Stimulated activated CD4-positive, alpha-beta T cell treated with anti-CD3 and anti-CD28 coated beads, TNF-alpha, amount 100 ng/mL, for 48 hours (primary cell): ENCODE measurements at regions not wholly inside any gene's neighbourhood (a gene's known extent, or its start where the extent isn't known, plus 50 kb on each side); places are given as distances from the start of the nearest gene placed in this dataset.

ENCODE experiments used
- DNase-seq, 3 donors: peaks; one replicate each; pipeline ENCODE4 v3.0.0-alpha.2; 2020; ENCODE audit warnings: low read depth in 3 of 3

DNA sequence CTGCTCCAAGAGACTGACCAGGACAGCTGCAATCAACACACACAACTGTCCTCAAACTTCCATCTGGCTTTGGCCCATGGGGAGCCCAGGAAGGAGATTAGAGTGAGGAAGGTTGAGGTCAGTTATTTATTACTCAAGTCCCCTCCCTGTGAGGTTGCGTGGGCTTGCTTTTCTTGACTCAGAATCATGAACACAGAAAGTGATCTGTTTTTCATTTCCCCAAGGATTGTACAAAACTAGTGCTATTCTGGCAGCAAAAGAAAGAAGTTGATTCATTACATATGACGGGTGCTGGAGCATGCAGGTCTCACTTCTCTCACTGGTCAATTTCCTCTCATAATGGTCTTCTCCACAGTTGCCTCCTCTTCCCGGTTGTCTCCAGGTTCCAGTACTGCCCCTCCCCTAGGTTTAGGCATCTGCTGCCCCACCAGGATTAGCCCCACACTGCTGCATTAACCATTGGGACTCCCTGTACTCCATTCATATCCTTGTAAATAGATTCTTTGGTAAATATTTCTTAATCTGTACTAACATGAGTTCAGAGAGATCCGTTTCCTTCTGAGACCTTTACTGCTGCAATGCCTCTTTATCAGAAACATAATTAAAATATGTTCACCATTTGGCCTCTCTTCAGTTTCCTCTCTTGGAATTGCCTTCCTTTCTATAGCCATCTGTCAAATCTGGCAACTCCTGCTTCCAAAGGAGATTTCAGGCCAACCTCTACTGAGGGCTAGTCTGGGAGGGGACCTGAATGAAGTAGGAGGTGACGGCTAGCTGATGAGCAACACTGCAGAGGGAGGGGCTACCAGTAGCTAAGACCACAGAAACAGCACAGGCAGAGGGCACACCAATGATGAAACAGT lies 888.8 kb downstream of the QKI start:
- DNase-seq, result no peak

DNA sequence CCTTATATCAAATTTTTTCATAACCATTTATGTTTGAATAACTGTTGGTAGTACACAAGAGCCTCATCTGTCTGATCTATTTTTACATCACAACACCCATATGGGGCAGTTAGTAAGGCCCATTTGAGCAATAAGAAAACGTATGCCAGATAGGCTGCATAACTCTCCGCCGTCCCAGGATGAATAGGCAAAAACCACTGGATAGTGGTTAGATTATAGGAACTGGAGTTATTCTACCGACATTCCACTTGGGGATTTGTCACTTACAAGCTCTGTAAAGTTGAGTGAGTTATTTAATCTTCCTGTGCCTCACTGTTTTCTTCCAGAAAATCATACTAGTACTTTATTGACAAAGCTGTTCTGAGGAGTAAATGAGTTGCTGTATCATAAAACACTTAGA lies 881.9 kb downstream of the QKI start:
- no peak for DNase-seq

DNA sequence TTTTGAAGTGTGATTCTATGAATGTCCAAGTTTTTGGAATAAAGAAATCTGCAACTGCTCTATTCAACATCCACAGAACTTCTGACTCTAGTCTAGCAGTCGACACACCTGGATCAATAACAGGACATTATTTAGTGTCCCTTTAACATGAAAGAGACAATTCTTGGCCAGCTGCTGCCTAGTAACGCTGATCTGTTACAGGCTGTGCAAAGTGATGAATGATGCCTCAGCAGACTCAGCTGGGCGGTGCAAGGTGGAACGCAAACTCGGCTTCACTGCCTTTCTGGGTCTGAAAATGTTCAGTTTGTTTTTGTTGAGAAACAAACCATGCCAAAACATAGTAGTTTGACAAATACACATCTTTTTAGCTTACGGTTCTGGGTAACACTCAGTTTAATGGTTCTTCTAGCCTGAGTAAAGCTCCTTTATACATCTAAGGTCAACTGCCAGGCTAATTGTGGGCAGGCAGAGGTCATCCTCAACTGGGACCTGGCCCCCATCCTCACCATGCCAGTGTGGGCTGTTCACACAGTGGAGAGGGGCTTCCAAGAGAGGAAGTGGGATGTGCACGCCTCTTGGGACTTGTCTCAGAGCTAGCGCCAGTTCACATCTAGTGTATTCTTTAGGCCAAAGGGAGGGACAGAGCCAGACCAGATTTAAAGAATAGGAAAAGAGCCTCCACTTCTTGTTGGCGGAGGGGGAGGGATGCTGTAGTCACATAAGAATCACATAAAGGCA lies 879.7 kb downstream of the QKI start:
- DNase-seq, result no peak

DNA sequence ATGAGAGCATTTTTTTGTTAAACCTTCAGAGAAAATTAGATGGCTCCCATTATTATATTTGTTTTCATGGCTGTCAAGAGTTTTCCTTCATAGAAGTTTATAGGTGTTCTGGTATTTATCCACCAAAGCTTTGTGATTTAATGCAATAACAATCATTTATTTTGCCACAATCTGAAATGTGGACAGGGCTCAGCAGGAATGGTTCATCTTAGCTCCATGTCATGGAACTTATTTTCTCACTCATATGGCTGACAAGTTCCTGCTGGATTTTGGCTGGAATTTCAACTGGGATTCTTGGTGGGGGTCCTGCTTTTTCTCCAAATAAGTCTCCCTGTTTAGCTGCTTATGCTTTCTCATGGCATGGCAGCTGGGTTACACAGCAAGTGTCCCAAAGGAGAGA lies 876.7 kb downstream of the QKI start:
- DNase-seq, result no peak

DNA sequence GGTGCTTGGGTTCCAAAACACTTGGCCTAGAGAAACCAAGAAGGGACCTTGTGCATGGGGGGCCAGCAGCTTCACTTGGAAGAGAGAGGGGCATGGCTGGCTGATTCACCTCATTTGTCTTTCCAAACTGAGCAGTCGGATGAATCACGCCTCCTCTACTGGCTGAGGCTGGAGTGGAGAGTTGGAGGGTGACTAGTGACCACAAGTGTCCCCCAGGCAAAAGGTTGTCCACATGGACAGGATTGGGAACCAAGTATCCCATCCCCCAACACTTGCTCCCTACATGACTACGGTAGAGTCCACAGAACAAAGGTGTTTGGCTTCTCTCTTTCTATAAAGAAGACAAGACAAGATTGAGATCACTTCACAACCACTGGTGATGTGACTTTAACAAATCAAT lies 875.6 kb downstream of the QKI start:
- no peak for DNase-seq

DNA sequence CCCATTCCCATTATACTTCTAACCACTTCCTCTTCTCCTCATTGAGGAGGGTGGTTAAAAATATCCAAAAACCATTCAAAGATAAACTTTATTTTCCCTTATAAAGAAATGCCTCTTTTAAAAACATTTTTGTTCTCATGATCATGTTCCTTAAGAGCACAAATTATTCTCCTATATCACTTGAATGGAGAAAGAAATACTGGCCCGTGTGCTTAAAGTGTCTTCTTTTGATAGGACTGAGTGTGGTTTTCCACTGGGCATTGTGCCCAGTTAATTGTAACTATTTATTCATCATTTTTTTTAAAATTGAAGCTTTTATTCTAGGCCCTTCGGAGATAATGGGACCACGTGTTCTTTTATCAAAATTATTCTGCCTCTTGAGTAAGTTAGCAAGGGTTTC lies 871.5 kb downstream of the QKI start:
- no peak for DNase-seq

DNA sequence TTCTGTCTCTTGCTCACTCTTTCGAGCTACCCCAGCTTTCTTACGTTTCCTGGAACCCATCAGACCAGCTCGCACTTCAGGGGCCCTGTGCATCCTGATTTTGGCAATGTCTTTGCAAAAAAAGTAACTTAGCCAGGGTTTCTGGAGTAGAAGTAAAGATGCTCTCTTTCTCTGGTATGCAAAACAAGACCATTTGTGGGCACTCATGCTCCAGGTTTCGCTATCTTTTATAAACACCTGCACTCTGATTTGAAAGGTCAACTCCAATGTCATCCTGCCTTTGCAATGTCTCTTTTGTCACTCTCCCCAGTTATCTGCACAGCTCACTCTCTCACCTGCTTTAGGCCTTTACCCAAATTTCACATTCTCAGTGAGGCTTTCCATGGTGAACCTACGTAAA lies 869.1 kb downstream of the QKI start:
- DNase-seq, result no peak

DNA sequence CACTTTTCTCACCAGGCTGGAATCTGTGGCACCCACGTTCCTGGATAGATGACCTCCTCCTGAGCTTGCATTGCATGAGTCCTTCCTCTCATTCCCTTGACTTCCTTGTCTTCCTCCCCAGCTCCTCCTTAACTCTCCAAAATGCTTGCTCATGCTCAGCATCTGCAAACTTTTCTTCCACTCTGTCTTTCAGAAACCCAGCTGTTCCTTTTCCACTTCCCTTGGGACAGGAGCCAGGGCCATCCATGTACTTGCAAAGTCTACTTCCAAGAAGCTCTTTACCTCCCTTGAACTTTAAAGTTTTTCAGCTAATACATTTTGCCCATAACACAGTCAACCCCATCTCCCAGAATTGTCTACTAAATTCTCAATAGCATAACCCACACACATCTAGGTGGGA lies 861.7 kb downstream of the QKI start:
- no peak for DNase-seq

DNA sequence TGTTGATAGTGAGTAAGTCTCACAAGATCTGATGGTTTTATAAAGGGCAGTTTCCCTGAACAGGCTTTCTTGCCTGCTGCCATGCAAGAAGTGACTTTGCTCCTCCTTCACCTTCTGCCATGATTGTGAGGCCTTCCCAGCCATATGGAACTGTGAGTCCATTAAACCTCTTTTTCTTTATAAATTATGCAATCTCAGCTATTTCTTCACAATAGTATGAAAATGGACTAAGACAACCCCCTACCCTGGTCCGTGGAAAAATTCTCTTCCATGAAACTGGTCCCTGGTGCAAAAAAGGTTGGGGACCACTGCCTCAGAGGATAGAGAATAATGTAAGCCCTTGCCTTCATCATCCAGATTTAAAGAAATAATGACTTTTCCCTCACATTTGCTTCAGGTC lies 861.3 kb downstream of the QKI start:
- DNase-seq, result no peak

DNA sequence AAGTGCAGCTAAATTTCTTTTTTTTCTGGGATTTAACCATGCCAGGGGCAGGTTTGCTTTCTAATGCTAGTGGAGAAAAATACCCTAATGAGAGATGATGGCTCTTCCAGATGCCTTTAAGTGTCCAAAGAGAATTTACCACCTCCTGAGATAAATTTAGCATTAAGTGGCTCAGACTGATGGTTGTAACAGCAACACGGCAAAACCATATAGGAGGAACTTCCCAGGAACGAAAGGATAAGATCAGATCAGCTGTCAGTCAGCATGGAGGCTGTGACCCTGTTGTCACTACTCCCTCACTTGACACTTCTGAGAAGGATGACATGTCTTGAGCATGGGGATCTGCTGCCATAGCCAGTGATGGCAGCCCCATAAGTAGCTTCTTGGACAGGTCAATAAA lies 860.0 kb downstream of the QKI start:
- no peak for DNase-seq

DNA sequence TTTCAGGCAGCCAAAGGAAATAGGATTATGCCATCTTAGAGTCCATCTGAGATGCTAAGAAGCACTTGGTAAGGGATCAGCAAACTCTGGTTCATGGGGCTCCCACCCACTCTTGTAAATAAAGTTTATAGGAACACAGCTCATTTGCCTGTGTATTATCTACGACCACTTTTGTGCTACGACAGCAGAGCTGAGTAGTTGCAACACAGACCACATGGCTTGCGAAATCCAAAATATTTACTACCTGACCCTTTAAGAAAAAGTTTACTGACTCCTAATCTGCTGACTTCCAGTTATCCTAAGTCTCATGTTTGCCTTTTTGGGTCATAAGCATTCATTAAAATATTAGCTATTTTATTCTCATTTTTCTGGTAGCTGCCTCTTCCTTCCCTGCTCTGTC lies 859.0 kb downstream of the QKI start:
- DNase-seq, result no peak

DNA sequence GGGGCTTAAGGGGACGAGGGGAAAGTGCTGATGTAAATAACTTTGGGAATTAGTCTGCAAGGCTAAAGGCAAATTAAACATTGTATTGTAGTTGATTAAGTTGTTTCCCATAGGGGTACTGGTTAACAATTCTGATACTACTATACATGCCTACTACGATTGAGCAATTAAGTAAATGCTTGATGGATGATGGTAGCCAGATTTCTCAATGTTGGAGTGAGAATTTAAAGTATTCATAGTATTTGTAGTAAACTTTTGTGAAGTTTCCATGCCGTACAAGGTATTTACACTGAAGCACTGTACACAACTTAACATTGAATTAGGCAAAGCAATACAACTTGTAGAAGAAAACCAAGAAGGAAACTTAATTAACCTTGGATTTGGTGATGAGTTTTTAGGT lies 852.3 kb downstream of the QKI start:
- DNase-seq, result no peak

DNA sequence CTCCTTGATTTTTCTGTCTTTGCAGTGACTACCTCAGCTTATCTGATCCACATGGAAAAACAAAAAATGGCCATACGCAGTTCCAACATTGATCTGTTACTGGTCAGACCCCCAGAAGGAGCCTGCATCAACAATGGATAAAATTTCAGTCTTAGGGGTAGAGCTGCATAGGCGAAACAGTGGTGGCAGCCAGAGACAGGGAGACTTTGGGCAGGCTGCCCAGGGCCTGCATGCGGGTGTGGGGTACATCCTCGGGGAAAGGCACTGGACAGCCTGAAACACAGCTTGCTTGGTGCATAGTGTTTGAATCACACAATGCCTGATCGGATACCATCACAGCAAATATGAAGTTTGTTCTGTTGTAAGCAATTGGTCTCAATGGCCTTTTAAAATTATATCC lies 847.8 kb downstream of the QKI start:
- DNase-seq, result no peak

DNA sequence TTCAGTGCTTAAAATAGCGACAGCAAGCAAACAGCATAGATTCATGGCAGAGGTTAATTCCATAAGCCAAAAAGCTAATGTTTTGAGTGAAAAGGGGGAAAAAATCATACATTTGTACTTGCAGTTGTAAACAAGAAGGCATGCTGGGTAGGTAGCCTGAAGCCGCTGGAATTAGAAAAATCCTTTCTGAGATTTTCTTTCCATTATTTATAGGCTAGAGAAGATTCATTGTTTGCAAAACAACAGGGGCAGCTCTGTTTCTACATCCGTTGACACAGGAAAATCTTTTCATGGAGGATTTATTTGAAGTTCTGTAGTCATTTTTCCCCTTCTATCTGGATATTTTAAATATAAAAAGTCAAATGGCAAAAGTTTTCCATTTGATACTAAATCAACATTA lies 843.9 kb downstream of the QKI start:
- no peak for DNase-seq

DNA sequence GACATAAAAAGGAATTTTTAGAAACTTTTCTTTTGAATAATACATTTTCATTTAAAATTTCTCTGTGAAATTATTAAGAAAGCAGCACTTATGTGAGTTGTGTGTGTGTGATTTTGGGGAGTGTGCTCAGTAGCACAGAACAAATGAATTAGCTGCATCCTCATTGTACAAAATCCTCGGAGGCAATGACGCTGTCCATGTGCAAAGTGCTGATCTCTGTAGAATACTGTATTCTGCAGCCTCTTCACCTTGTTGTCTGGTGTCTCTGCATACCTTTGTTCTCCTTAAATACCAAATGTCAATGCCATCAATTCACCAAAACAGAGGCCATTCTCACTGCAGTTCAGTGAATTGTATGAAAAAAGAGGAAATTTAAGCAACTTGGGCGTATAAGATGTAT lies 838.4 kb downstream of the QKI start:
- no peak for DNase-seq

DNA sequence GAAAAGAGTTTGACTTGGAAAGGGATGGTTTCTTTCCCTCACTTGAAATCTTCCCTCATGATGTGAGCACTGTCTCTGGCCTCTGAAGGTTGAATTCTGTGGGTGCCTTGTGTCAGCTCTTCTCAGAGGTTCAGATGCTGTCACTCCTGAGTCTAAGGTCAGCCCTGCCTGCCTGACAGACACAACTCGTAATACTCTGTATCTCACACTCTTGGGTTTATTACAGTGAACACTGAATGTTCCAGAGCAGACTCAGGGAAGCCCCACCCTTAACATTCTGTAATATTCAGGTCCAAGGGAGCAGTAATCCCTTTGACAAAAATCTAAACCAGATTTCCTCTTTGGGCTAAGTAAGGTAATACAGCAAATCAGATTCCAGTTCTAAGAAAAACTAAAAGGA lies 837.8 kb downstream of the QKI start:
- DNase-seq, result no peak

DNA sequence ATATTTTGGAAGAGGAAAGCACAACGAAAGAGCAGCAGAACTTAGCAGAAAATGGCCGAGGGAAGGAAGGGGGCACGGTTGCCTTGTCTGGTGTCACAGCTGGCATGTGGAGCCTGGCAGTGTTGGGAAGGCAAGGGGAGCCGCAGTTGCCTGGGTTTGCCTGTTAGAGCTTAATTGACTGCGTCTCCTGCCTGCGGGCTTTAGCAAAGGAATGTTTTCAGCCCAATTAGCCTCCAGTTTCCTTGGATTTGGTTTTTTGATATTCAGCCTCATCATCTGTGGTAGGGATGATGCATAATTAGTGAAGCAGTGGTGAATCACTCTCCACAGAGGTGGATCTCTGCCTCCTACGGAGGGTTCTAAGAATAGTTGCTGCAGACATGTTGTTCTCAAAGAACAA lies 832.6 kb downstream of the QKI start:
- no peak for DNase-seq

DNA sequence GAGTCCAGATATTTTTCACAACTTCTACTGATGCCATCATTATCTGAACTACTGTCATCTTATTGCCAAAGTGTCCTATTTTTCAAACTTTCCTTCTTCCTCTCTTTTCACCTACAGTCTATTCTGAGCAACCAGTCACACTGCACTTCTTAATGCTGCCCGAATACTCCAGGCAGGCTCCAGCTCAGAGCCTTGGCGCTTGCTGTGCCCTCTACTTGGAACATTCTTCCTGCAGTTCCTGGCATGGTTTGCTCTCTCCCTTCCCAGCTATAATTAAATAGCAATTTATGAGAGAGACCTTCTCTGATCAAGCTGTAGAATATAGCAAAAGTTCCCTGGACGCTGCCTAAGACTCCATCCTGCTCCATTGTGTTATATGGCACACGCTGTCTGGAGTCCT lies 831.6 kb downstream of the QKI start:
- DNase-seq, result no peak

DNA sequence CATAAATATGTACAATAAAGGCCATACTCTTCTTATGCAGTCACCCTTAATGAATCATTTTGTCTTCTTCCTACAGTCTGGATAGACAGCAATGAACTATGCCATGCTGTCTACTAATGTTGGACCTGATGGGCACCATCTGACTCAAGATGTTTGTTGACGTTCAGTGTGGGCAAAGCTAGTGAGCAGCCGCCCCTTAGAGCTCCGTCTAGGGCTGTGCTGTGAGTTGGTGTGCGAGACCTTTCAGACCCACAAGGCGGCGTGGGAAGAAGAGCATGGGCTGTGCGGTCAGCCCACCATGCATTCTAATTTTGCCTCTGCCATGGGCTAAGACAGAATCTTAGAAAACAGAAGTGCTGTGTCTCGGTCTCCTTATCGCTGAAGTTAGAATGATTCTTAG lies 829.4 kb downstream of the QKI start:
- DNase-seq, result no peak

DNA sequence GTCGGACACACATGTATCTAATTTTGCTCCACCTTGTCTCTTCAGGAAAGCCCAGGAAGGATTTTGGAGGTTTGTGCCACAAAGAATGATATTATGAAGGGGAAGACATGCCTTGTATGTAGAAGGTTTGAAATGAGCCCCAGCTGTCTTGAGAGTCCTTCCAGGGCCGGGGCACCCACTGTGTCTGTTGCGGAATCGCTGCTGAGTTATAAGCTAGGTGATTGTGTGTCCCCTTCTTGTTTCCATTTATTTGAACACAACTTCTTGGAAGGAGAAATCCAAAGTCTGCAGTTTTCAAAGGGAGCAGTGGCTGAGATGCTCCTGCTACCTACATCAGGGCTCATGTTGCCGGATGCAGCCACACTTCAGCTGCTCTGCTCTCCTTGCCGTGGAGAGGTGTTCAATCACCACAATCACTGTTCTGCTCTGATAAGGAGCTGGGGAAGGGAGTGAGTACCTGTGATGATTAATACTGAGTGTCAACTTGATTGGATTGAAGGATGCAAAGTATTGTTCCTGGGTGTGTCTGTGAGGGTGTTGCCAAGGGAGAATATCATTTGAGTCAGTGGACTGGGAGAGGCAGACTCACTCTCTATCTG lies 828.6 kb downstream of the QKI start:
- DNase-seq, result no peak

DNA sequence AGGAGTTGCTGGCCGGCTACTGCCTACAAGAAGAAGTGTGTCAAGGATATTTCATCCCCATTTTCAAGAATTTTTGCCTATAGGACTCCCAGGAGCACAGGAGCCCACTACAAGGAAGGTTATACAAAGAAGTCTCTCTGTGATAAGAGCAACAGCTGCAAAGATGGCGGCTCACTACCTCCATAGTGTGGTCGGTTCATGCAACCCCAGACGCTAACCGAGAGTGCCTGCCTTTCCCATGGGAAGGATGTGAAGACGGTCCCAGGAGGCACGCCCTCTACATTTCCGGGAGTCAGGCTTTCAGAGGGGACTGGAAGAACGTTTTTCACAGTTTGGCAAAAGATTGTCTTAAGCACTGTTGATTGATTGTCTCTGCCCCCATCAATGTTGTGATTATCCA lies 816.3 kb downstream of the QKI start:
- DNase-seq, result no peak

DNA sequence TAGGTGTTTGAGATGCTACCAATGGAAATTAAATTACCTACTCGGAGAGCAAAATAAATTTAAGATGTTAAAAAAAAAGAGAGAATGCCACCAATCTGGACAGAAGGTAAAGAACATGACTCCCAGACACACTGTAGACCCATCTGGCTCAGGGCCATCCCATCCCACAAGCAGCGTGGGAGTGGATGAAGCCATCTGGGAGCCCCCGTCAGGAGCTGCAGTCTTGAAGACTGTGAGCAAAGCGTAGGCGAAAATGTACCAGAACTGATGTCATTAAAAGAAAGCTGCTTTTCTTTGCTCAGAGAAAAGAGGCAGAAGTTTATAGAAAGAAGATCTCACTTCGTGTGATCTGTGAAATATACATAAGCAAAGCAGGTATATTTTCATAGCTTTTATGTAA lies 815.7 kb downstream of the QKI start:
- no peak for DNase-seq

DNA sequence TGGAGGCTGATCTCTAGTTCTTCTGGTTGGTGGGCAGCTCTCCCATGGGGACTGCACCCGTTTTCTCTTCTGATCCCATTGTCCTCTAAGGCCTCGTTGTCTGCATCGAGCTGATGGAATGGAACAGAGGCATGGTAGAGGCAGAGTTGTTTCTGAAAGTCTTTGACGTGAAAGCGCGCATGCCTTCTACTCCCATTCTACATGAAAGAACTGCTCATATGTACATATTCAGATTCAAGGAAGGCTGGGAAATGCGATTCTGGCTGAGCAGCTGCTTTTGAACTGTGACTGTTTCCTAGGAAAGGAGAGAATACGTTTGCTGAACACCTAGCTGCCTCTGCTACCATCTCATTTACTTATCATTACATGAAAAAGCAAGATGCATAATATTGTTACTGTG lies 815.2 kb downstream of the QKI start:
- DNase-seq, result no peak
